Calu3 (cell line): ENCODE measurements at regions not wholly inside any gene's neighbourhood (a gene's known extent, or its start where the extent isn't known, plus 50 kb on each side); places are given as distances from the start of the nearest gene placed in this dataset.

Source experiments
- BruUV-seq: library from RNA; stranded (reverse); fragments of 400-500 nt; replicated peaks from 2 replicates; lab custom pipeline; 2021; lab: Mats Ljungman, UMichigan
- CTCF ChIA-PET: fragments of 300-600 bp; sonication (Branson Sonifier 250); formaldehyde crosslinking; loops from one replicate; lab custom pipeline; 2022; ENCODE audit warnings: antibody characterized with exemption; lab: Charles Lee
- DNase-seq: peaks from one replicate; pipeline ENCODE4 v3.0.0; 2022
- H3K27ac Mint-ChIP-seq: one replicate; pipeline ENCODE4 v1.8.0; 2022; ENCODE audit warnings: mixed read lengths; ENCODE audit not compliant: unreplicated experiment
- H3K27me3 Mint-ChIP-seq: one replicate; pipeline ENCODE4 v1.8.0; 2022; ENCODE audit warnings: mixed read lengths; ENCODE audit not compliant: unreplicated experiment
- H3K36me3 Mint-ChIP-seq: one replicate; pipeline ENCODE4 v1.8.0; 2022; ENCODE audit warnings: mild to moderate bottlenecking, moderate library complexity, mixed read lengths; ENCODE audit not compliant: insufficient read depth, unreplicated experiment
- H3K4me1 Mint-ChIP-seq: one replicate; pipeline ENCODE4 v1.8.0; 2022; ENCODE audit warnings: mild to moderate bottlenecking, low read depth, mixed read lengths; ENCODE audit not compliant: unreplicated experiment
- H3K4me3 Mint-ChIP-seq: one replicate; pipeline ENCODE4 v1.8.0; 2022; ENCODE audit warnings: mild to moderate bottlenecking, low read depth, moderate library complexity, mixed read lengths; ENCODE audit not compliant: unreplicated experiment
- H3K9me3 Mint-ChIP-seq: one replicate; pipeline ENCODE4 v1.8.0; 2022; ENCODE audit warnings: low read depth, mixed read lengths; ENCODE audit not compliant: unreplicated experiment
- CTCF ChIP-seq: fragments of 200-600 bp; IDR thresholded peaks from one replicate; pipeline ENCODE4 v1.8.0; 2022; ENCODE audit warnings: antibody characterized with exemption; ENCODE audit not compliant: unreplicated experiment
- intact Hi-C: fragments of 100-400 bp; cut with micrococcal nuclease; formaldehyde crosslinking; loops from one replicate; pipeline ENCODE4 v1.10.0; 2022; ENCODE audit not compliant: unreplicated experiment

GRCh38 chr15:70294731-70295305, 197.1 kb upstream of the TLE3 start:
- Mint-ChIP-seq H3K4me3 (no peak overlapping the region), H3K4me1 (peaks cover 4% of the 10 kb centered on the region), H3K36me3 (no peaks in the 10 kb centered on the region), H3K27ac (no peak overlapping the region), H3K9me3 (no peaks in the 10 kb centered on the region), H3K27me3 (peaks cover 25% of the 10 kb centered on the region)
- intact Hi-C loops = no loop called here
- CTCF ChIA-PET = no interaction called here
- no peak for TF ChIP-seq CTCF
- DNase-seq = no peak
- no TSS peak for BruUV-seq

DNA sequence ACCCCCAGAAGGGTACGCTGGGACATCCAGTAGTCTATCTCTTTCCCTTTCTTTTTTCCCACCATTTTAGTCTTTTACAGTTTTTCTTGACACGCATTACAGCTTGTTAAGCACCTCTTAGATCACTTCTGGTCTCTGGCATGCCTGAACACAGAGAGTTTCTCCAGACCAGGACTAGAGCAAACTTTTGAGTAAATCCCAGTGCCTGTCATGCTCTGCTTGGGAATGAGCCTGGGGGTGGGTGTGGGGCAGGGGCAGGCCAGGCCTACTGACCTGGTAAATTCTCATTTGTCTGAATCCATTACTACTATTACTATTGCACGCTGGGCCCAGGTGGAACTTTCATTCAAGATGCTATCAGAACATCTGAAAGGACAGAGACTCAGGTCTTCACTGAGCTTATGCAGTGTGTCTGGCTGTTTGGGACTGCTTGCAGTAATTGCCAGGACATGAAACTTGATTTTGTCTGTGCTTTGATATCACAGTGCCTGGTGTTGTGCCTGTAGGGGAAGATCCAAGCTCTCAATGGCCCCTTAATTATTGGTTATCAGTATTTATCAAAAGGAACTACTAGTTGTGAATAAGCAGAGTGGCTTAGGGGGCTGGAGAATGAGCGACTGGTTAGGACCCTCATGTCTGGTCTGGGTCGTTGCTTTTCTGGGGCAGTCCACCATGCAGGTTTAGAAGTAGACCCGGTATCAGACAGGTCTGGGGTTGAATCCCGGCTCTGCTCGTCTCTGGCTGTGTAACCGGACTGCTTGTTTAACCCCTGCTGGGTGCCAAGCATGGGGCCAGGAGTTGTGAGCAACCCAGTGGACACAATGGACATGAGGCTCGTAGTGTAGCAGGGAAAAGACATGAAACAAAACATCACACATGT, 196.1 kb upstream of the TLE3 start:
- TF ChIP-seq CTCF = no peak
- DNase-seq = no peak
- Mint-ChIP-seq H3K4me3 (no peak overlapping the region), H3K27me3 (peaks cover 30% of the 10 kb centered on the region), H3K36me3 (no peaks in the 10 kb centered on the region), H3K27ac (no peak overlapping the region), H3K4me1 (peaks cover 12% of the 10 kb centered on the region), H3K9me3 (no peaks in the 10 kb centered on the region)
- intact Hi-C loops = no loop called here
- CTCF ChIA-PET = interaction anchor here (0.6 to 0.8 kb wide), 3 partner anchors 14 to 1878 kb away, joined by 3 to 12 read pairs (median 3); no protein-coding TSS in a partner anchor
- BruUV-seq = no TSS peak

GRCh38 chr15:70293138-70293537, 195.4 kb upstream of the TLE3 start:
- no peak overlapping the region for H3K4me3 Mint-ChIP-seq
- CTCF ChIA-PET = interaction anchor here (0.6 to 0.8 kb wide), 4 partner anchors 15 to 1879 kb away, joined by 3 to 12 read pairs (median 5); no protein-coding TSS in a partner anchor
- H3K4me1 Mint-ChIP-seq = peaks cover 12% of the 10 kb centered on the region
- intact Hi-C loops = no loop called here
- peaks cover 30% of the 10 kb centered on the region for H3K27me3 Mint-ChIP-seq
- no TSS peak for BruUV-seq
- DNase-seq = no peak
- TF ChIP-seq CTCF = no peak
- no peaks in the 10 kb centered on the region for H3K36me3 Mint-ChIP-seq
- no peak overlapping the region for H3K27ac Mint-ChIP-seq
- no peaks in the 10 kb centered on the region for H3K9me3 Mint-ChIP-seq

GRCh38 chr15:70292076-70292760, 194.5 kb upstream of the TLE3 start:
- Mint-ChIP-seq H3K27ac (no peak overlapping the region), H3K4me1 (peaks cover 12% of the 10 kb centered on the region), H3K4me3 (no peak overlapping the region), H3K27me3 (peaks cover 30% of the 10 kb centered on the region), H3K36me3 (no peaks in the 10 kb centered on the region), H3K9me3 (no peaks in the 10 kb centered on the region)
- no TSS peak for BruUV-seq
- intact Hi-C loops = no loop called here
- CTCF ChIA-PET = no interaction called here
- no peak for DNase-seq
- TF ChIP-seq CTCF = no peak
